ENCODE measurements at regions not wholly inside any gene's neighbourhood (a gene's known extent, or its start where the extent isn't known, plus 50 kb on each side); places are given as distances from the start of the nearest gene placed in this dataset.

- H3K36me3 ChIP-seq (ENCODE audit: insufficient read depth, low read length), result no peaks in the 10 kb centered on the region
- no peaks in the 10 kb centered on the region for H3K9me3 ChIP-seq (ENCODE audit: insufficient read depth, low read depth, low read length)
- WGBS, result 83% methylated on average over 2 of the region's 2 CpGs
- H3K4me3 ChIP-seq (ENCODE audit: low read length), result no peak overlapping the region
- H3K4me1 ChIP-seq (ENCODE audit: insufficient read depth, low read length), result peaks cover 10% of the 10 kb centered on the region; the same call in 1 of the 2 replicates
- no peak overlapping the region for H3K9ac ChIP-seq (ENCODE audit: low read depth, low read length)
- no peak overlapping the region for H3K27ac ChIP-seq (ENCODE audit: low read depth, low read length)
- H3K27me3 ChIP-seq (ENCODE audit: insufficient read depth, low read length), result no peaks in the 10 kb centered on the region
These were observed 145.6 kb upstream of the GALNT17 start for GRCh38 chr7:70986297-70986696.

GRCh38 chr7:70994176-70994575 is 137.8 kb upstream of the GALNT17 start:
- WGBS, result 81% methylated on average over 5 of the region's 5 CpGs

GRCh38 chr7:70997261-70997660 is 134.7 kb upstream of the GALNT17 start:
- H3K36me3 ChIP-seq (ENCODE audit: insufficient read depth, low read length), result no peaks in the 10 kb centered on the region
- peaks cover 2% of the 10 kb centered on the region; the same call in 1 of the 2 replicates for H3K9me3 ChIP-seq (ENCODE audit: insufficient read depth, low read depth, low read length)
- H3K27ac ChIP-seq (ENCODE audit: low read depth, low read length), result no peak overlapping the region
- H3K4me1 ChIP-seq (ENCODE audit: insufficient read depth, low read length), result no peaks in the 10 kb centered on the region
- WGBS, result 100% methylated on average over 1 of the region's 1 CpG
- H3K27me3 ChIP-seq (ENCODE audit: insufficient read depth, low read length), result no peaks in the 10 kb centered on the region
- H3K4me3 ChIP-seq (ENCODE audit: low read length), result no peak overlapping the region
- no peak overlapping the region for H3K9ac ChIP-seq (ENCODE audit: low read depth, low read length)

More at GRCh38 chr7:70994176-70994575, 137.8 kb upstream of the GALNT17 start:
- Histone ChIP-seq H3K4me1 (ENCODE audit: insufficient read depth, low read length) (no peaks in the 10 kb centered on the region), H3K9me3 (ENCODE audit: insufficient read depth, low read depth, low read length) (peaks cover 2% of the 10 kb centered on the region; the same call in 1 of the 2 replicates), H3K27ac (ENCODE audit: low read depth, low read length) (no peak overlapping the region), H3K27me3 (ENCODE audit: insufficient read depth, low read length) (no peaks in the 10 kb centered on the region), H3K4me3 (ENCODE audit: low read length) (no peak overlapping the region), H3K36me3 (ENCODE audit: insufficient read depth, low read length) (no peaks in the 10 kb centered on the region), H3K9ac (ENCODE audit: low read depth, low read length) (no peak overlapping the region)

- Histone ChIP-seq H3K36me3 (ENCODE audit: insufficient read depth, low read length) (no peaks in the 10 kb centered on the region), H3K9me3 (ENCODE audit: insufficient read depth, low read depth, low read length) (no peaks in the 10 kb centered on the region), H3K9ac (ENCODE audit: low read depth, low read length) (no peak overlapping the region), H3K4me1 (ENCODE audit: insufficient read depth, low read length) (no peaks in the 10 kb centered on the region), H3K4me3 (ENCODE audit: low read length) (no peak overlapping the region), H3K27me3 (ENCODE audit: insufficient read depth, low read length) (no peaks in the 10 kb centered on the region), H3K27ac (ENCODE audit: low read depth, low read length) (no peak overlapping the region)
- 77% methylated on average over 5 of the region's 5 CpGs for WGBS
These were observed 126.8 kb upstream of the GALNT17 start for GRCh38 chr7:71005109-71005508.

GRCh38 chr7:71009636-71010035 is 122.3 kb upstream of the GALNT17 start:
- no peaks in the 10 kb centered on the region for H3K27me3 ChIP-seq (ENCODE audit: insufficient read depth, low read length)
- WGBS, result 73% methylated on average over 3 of the region's 3 CpGs

GRCh38 chr7:71015252-71015900 is 116.6 kb upstream of the GALNT17 start:
- Histone ChIP-seq H3K9ac (ENCODE audit: low read depth, low read length) (no peak overlapping the region), H3K36me3 (ENCODE audit: insufficient read depth, low read length) (no peaks in the 10 kb centered on the region), H3K4me1 (ENCODE audit: insufficient read depth, low read length) (no peaks in the 10 kb centered on the region), H3K27me3 (ENCODE audit: insufficient read depth, low read length) (no peaks in the 10 kb centered on the region), H3K4me3 (ENCODE audit: low read length) (no peak overlapping the region), H3K27ac (ENCODE audit: low read depth, low read length) (no peak overlapping the region), H3K9me3 (ENCODE audit: insufficient read depth, low read depth, low read length) (no peaks in the 10 kb centered on the region)
- WGBS, result 90% methylated on average over 17 of the region's 17 CpGs

More at GRCh38 chr7:71009636-71010035, 122.3 kb upstream of the GALNT17 start:
- no peaks in the 10 kb centered on the region for H3K9me3 ChIP-seq (ENCODE audit: insufficient read depth, low read depth, low read length)
- no peaks in the 10 kb centered on the region for H3K36me3 ChIP-seq (ENCODE audit: insufficient read depth, low read length)
- no peak overlapping the region for H3K4me3 ChIP-seq (ENCODE audit: low read length)
- no peak overlapping the region for H3K9ac ChIP-seq (ENCODE audit: low read depth, low read length)
- no peak overlapping the region for H3K27ac ChIP-seq (ENCODE audit: low read depth, low read length)
- H3K4me1 ChIP-seq (ENCODE audit: insufficient read depth, low read length), result no peaks in the 10 kb centered on the region

GRCh38 chr7:71016401-71016800 is 115.5 kb upstream of the GALNT17 start:
- Histone ChIP-seq H3K36me3 (ENCODE audit: insufficient read depth, low read length) (no peaks in the 10 kb centered on the region), H3K4me3 (ENCODE audit: low read length) (no peak overlapping the region), H3K9me3 (ENCODE audit: insufficient read depth, low read depth, low read length) (no peaks in the 10 kb centered on the region), H3K9ac (ENCODE audit: low read depth, low read length) (no peak overlapping the region), H3K27ac (ENCODE audit: low read depth, low read length) (no peak overlapping the region), H3K4me1 (ENCODE audit: insufficient read depth, low read length) (no peaks in the 10 kb centered on the region), H3K27me3 (ENCODE audit: insufficient read depth, low read length) (no peaks in the 10 kb centered on the region)
- 87% methylated on average over 2 of the region's 2 CpGs for WGBS

- no peaks in the 10 kb centered on the region for H3K27me3 ChIP-seq (ENCODE audit: insufficient read depth, low read length)
- H3K9ac ChIP-seq (ENCODE audit: low read depth, low read length), result no peak overlapping the region
- H3K27ac ChIP-seq (ENCODE audit: low read depth, low read length), result no peak overlapping the region
- 94% methylated on average over 17 of the region's 17 CpGs for WGBS
- no peaks in the 10 kb centered on the region for H3K36me3 ChIP-seq (ENCODE audit: insufficient read depth, low read length)
- H3K4me1 ChIP-seq (ENCODE audit: insufficient read depth, low read length), result no peaks in the 10 kb centered on the region
- no peaks in the 10 kb centered on the region for H3K9me3 ChIP-seq (ENCODE audit: insufficient read depth, low read depth, low read length)
- no peak overlapping the region for H3K4me3 ChIP-seq (ENCODE audit: low read length)
These were observed 114.3 kb upstream of the GALNT17 start for GRCh38 chr7:71017602-71018001.

GRCh38 chr7:71019706-71020105 is 112.2 kb upstream of the GALNT17 start:
- Histone ChIP-seq H3K27me3 (ENCODE audit: insufficient read depth, low read length) (no peaks in the 10 kb centered on the region), H3K4me3 (ENCODE audit: low read length) (no peak overlapping the region), H3K9me3 (ENCODE audit: insufficient read depth, low read depth, low read length) (no peaks in the 10 kb centered on the region), H3K4me1 (ENCODE audit: insufficient read depth, low read length) (no peaks in the 10 kb centered on the region), H3K9ac (ENCODE audit: low read depth, low read length) (no peak overlapping the region), H3K36me3 (ENCODE audit: insufficient read depth, low read length) (no peaks in the 10 kb centered on the region), H3K27ac (ENCODE audit: low read depth, low read length) (no peak overlapping the region)
- WGBS, result 91% methylated on average over 6 of the region's 7 CpGs

GRCh38 chr7:71021131-71021530 is 110.8 kb upstream of the GALNT17 start:
- 98% methylated on average over 4 of the region's 4 CpGs for WGBS
- Histone ChIP-seq H3K9me3 (ENCODE audit: insufficient read depth, low read depth, low read length) (no peaks in the 10 kb centered on the region), H3K9ac (ENCODE audit: low read depth, low read length) (no peak overlapping the region), H3K36me3 (ENCODE audit: insufficient read depth, low read length) (no peaks in the 10 kb centered on the region), H3K4me3 (ENCODE audit: low read length) (no peak overlapping the region), H3K27me3 (ENCODE audit: insufficient read depth, low read length) (no peaks in the 10 kb centered on the region), H3K4me1 (ENCODE audit: insufficient read depth, low read length) (no peaks in the 10 kb centered on the region), H3K27ac (ENCODE audit: low read depth, low read length) (no peak overlapping the region)

GRCh38 chr7:71026680-71027079 is 105.3 kb upstream of the GALNT17 start:
- H3K9ac ChIP-seq (ENCODE audit: low read depth, low read length), result no peak overlapping the region
- no peaks in the 10 kb centered on the region for H3K9me3 ChIP-seq (ENCODE audit: insufficient read depth, low read depth, low read length)
- H3K4me3 ChIP-seq (ENCODE audit: low read length), result no peak overlapping the region
- H3K4me1 ChIP-seq (ENCODE audit: insufficient read depth, low read length), result no peaks in the 10 kb centered on the region
- no peak overlapping the region for H3K27ac ChIP-seq (ENCODE audit: low read depth, low read length)
- WGBS, result 79% methylated on average over 5 of the region's 5 CpGs
- no peaks in the 10 kb centered on the region for H3K27me3 ChIP-seq (ENCODE audit: insufficient read depth, low read length)
- H3K36me3 ChIP-seq (ENCODE audit: insufficient read depth, low read length), result no peaks in the 10 kb centered on the region

GRCh38 chr7:71034243-71034642 is 97.7 kb upstream of the GALNT17 start:
- 100% methylated on average over 2 of the region's 2 CpGs for WGBS
- H3K9ac ChIP-seq (ENCODE audit: low read depth, low read length), result no peak overlapping the region
- no peak overlapping the region for H3K4me3 ChIP-seq (ENCODE audit: low read length)
- no peak overlapping the region for H3K27ac ChIP-seq (ENCODE audit: low read depth, low read length)
- H3K4me1 ChIP-seq (ENCODE audit: insufficient read depth, low read length), result no peaks in the 10 kb centered on the region
- H3K36me3 ChIP-seq (ENCODE audit: insufficient read depth, low read length), result no peaks in the 10 kb centered on the region
- no peaks in the 10 kb centered on the region for H3K27me3 ChIP-seq (ENCODE audit: insufficient read depth, low read length)
- H3K9me3 ChIP-seq (ENCODE audit: insufficient read depth, low read depth, low read length), result no peaks in the 10 kb centered on the region
